ENCODE measurements at regions not wholly inside any gene's neighbourhood (a gene's known extent, or its start where the extent isn't known, plus 50 kb on each side); places are given as distances from the start of the nearest gene placed in this dataset.

GRCh38 chr2:81903534-81903933 lies 1599.0 kb upstream of the LRRTM1 start:
- no peak overlapping the region for H3K4me3 ChIP-seq (ENCODE audit: low read length)
- TF ChIP-seq CTCF (conservative IDR thresholded peaks at IDR 0.05; ENCODE audit: low read depth, low read length), result no peak
- DNase-seq (ENCODE audit: low read depth), result no peak

- TF ChIP-seq CTCF (conservative IDR thresholded peaks at IDR 0.05; ENCODE audit: low read depth, low read length), result peak; percentile 60
- H3K4me3 ChIP-seq (ENCODE audit: low read length), result no peak overlapping the region
- DNase-seq (ENCODE audit: low read depth), result no peak
Observed at GRCh38 chr2:81901017-81901416, 1596.5 kb upstream of the LRRTM1 start.

- no peak for DNase-seq (ENCODE audit: low read depth)
- TF ChIP-seq CTCF (conservative IDR thresholded peaks at IDR 0.05; ENCODE audit: low read depth, low read length), result no peak
- H3K4me3 ChIP-seq (ENCODE audit: low read length), result no peak overlapping the region
Observed at GRCh38 chr2:81895620-81896250, 1591.2 kb upstream of the LRRTM1 start.

GRCh38 chr2:81894451-81894990 lies 1590.0 kb upstream of the LRRTM1 start:
- no peak overlapping the region for H3K4me3 ChIP-seq (ENCODE audit: low read length)
- DNase-seq (ENCODE audit: low read depth), result no peak
- peak; percentile 45 for TF ChIP-seq CTCF (conservative IDR thresholded peaks at IDR 0.05; ENCODE audit: low read depth, low read length)

- DNase-seq (ENCODE audit: low read depth), result no peak
- no peak overlapping the region for H3K4me3 ChIP-seq (ENCODE audit: low read length)
- TF ChIP-seq CTCF (conservative IDR thresholded peaks at IDR 0.05; ENCODE audit: low read depth, low read length), result no peak
Observed at GRCh38 chr2:81876624-81877023, 1572.1 kb upstream of the LRRTM1 start.

- no peak overlapping the region for H3K4me3 ChIP-seq (ENCODE audit: low read length)
- DNase-seq (ENCODE audit: low read depth), result peak; percentile 61
- no peak for TF ChIP-seq CTCF (conservative IDR thresholded peaks at IDR 0.05; ENCODE audit: low read depth, low read length)
Observed at GRCh38 chr2:81872006-81872405, 1567.5 kb upstream of the LRRTM1 start.

GRCh38 chr2:81870119-81870518 lies 1565.6 kb upstream of the LRRTM1 start:
- no peak for TF ChIP-seq CTCF (conservative IDR thresholded peaks at IDR 0.05; ENCODE audit: low read depth, low read length)
- no peak for DNase-seq (ENCODE audit: low read depth)
- H3K4me3 ChIP-seq (ENCODE audit: low read length), result no peak overlapping the region
